ENCODE measurements at regions not wholly inside any gene's neighbourhood (a gene's known extent, or its start where the extent isn't known, plus 50 kb on each side); places are given as distances from the start of the nearest gene placed in this dataset.

DNA sequence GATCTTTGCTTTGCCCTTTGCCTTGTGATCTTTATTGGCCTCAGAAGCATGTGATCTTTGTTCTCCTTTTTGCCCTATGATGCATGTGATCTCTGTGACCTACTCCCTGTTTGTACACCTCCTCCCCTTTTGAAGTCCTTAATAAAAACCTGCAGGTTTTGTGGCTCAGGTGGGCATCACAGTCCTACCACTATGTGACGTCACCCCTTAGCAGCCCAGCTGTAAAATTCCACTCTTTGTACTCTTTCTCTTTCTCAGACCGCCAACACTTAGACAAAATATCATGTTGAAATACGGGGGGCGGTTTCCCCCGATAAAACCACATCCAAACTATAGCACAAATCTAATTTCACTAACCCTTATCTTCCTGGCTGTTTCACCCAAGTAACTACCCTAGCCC, 76.7 kb upstream of the RAPGEF4 start:
- Histone ChIP-seq H3K36me3 (ENCODE audit: control insufficient read depth in 5 of 5, insufficient read depth in 5 of 5, low read length in 5 of 5) (no peaks in the 10 kb centered on the region), H3K9me3 (ENCODE audit: control insufficient read depth in 5 of 5, low read length in 5 of 5) (peaks cover 0 to 19% (median 10%) of the 10 kb centered on the region in 5 donors), H3K9ac (ENCODE audit: low read length in 5 of 5) (no peak overlapping the region), H3K27ac (ENCODE audit: low read depth, low read length) (no peak overlapping the region), H3K4me3 (ENCODE audit: low read depth in 1 of 5, low read length in 5 of 5) (no peak overlapping the region), H3K27me3 (ENCODE audit: control insufficient read depth in 5 of 5, insufficient read depth in 4 of 5, low read length in 5 of 5) (no peaks in the 10 kb centered on the region), H3K4me1 (ENCODE audit: control insufficient read depth in 5 of 5, insufficient read depth in 5 of 5, low read length in 5 of 5) (no peaks in the 10 kb centered on the region)

DNA sequence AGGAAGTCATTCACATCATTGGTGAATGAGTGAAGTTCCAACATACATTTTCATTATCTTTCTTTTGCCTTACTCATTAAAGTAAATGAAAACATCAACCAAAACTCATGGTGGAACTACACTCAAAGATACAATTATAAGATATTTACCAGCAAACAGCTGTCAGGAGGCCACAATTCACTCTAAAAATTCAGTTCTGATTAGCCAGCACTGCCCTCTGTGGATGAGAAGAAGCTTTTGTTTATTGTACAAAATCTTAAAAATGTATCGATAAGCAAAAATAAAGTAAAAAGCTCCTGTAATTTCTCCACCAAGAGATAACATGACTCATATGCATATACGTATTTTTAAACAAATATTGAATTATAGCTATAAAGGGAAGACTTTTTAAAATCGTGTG, 73.5 kb upstream of the RAPGEF4 start:
- Histone ChIP-seq H3K9me3 (ENCODE audit: control insufficient read depth in 5 of 5, low read length in 5 of 5) (peaks cover 0 to 16% (median 10%) of the 10 kb centered on the region in 5 donors), H3K4me1 (ENCODE audit: control insufficient read depth in 5 of 5, insufficient read depth in 5 of 5, low read length in 5 of 5) (no peaks in the 10 kb centered on the region), H3K27me3 (ENCODE audit: control insufficient read depth in 5 of 5, insufficient read depth in 4 of 5, low read length in 5 of 5) (no peaks in the 10 kb centered on the region), H3K36me3 (ENCODE audit: control insufficient read depth in 5 of 5, insufficient read depth in 5 of 5, low read length in 5 of 5) (no peaks in the 10 kb centered on the region), H3K4me3 (ENCODE audit: low read depth in 1 of 5, low read length in 5 of 5) (no peak overlapping the region), H3K27ac (ENCODE audit: low read depth, low read length) (no peak overlapping the region), H3K9ac (ENCODE audit: low read length in 5 of 5) (no peak overlapping the region)

DNA sequence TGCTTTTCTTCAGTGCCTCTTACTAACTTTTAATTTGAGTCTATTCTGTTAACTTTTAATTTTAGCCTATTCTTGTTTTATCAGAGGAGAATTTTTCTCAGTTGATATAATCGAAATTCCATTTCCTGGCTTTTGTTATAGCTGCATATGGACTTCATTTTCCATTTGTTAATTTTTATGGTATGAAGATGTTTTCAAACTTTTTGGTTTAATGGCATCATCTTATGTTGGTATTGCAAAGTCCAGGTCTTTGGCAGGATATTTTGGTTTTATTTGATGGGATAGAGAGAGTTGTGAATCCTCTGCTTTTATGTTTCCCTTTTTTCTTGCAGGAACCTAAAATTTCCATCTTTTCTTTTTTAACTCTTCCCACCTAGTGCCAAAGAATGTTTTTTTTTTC, 70.9 kb upstream of the RAPGEF4 start:
- no peak overlapping the region for H3K4me3 ChIP-seq (ENCODE audit: low read depth in 1 of 5, low read length in 5 of 5)
- no peaks in the 10 kb centered on the region for H3K27me3 ChIP-seq (ENCODE audit: control insufficient read depth in 5 of 5, insufficient read depth in 4 of 5, low read length in 5 of 5)
- no peak overlapping the region for H3K27ac ChIP-seq (ENCODE audit: low read depth, low read length)
- no peaks in the 10 kb centered on the region for H3K36me3 ChIP-seq (ENCODE audit: control insufficient read depth in 5 of 5, insufficient read depth in 5 of 5, low read length in 5 of 5)
- H3K4me1 ChIP-seq (ENCODE audit: control insufficient read depth in 5 of 5, insufficient read depth in 5 of 5, low read length in 5 of 5), result no peaks in the 10 kb centered on the region
- no peak overlapping the region for H3K9ac ChIP-seq (ENCODE audit: low read length in 5 of 5)
- H3K9me3 ChIP-seq (ENCODE audit: control insufficient read depth in 5 of 5, low read length in 5 of 5), result peaks cover 0 to 3% (median under 1%) of the 10 kb centered on the region in 5 donors

DNA sequence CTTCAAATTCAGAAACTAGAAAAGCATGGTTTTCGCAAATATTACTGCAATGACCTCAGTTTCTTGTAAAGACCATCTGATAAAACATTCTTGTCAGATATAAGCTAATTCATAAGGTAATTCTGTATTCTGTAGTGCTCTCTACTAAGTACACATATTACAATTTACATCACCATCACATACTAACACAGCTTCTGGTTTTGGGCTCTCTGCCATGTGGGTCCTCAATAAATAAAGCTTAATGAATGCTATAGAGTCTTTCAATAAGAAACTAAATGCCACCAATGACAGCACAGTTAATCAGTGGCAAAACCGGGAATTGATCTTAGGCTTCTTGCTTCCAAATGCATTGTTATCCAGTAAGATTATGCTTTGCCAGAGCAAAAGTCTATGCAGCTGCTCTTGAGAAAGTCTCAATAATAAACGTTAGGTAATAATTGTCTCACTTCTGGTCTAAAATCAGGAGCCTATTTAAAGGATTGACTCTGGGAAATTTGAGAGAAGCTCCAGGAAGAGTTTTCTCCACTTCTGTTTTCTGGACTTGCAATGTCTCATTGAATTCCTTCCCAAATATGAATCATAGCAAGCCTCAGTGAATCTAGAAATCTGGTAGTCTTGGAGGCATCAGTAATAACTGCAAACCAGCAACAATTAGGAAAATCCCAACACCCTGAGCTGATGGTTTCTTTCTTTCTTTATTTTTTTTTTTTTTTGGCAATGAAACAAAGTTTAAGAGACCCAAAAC, 67.9 kb upstream of the RAPGEF4 start:
- H3K27me3 ChIP-seq (ENCODE audit: control insufficient read depth in 5 of 5, insufficient read depth in 4 of 5, low read length in 5 of 5), result no peaks in the 10 kb centered on the region
- peaks cover 0 to 1% (median 0%) of the 10 kb centered on the region in 5 donors for H3K9me3 ChIP-seq (ENCODE audit: control insufficient read depth in 5 of 5, low read length in 5 of 5)
- no peaks in the 10 kb centered on the region for H3K36me3 ChIP-seq (ENCODE audit: control insufficient read depth in 5 of 5, insufficient read depth in 5 of 5, low read length in 5 of 5)
- H3K4me1 ChIP-seq (ENCODE audit: control insufficient read depth in 5 of 5, insufficient read depth in 5 of 5, low read length in 5 of 5), result peaks cover 0 to 2% (median 0%) of the 10 kb centered on the region in 5 donors
- no peak overlapping the region for H3K4me3 ChIP-seq (ENCODE audit: low read depth in 1 of 5, low read length in 5 of 5)
- no peak overlapping the region for H3K27ac ChIP-seq (ENCODE audit: low read depth, low read length)
- no peak overlapping the region for H3K9ac ChIP-seq (ENCODE audit: low read length in 5 of 5)

DNA sequence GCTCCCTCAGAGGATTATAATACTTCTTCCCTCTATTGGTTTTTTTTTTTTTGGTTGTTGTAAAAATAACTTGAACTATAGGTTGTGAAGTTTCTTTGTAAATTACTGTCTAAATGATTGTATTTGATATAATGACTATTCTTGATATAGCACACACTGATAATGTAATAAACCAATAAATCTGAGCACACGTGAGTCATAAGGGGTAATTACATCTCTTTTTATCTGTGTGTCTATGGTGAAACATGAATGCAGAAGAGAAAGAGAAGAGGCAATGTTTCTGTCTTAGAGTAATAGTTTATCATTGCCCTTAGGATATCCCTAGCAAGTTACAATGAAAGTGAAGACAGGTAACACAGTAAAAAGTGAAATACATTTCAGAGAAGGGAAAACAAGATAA, 64.1 kb upstream of the RAPGEF4 start:
- no peaks in the 10 kb centered on the region for H3K27me3 ChIP-seq (ENCODE audit: control insufficient read depth in 5 of 5, insufficient read depth in 4 of 5, low read length in 5 of 5)
- no peak overlapping the region for H3K9ac ChIP-seq (ENCODE audit: low read length in 5 of 5)
- H3K36me3 ChIP-seq (ENCODE audit: control insufficient read depth in 5 of 5, insufficient read depth in 5 of 5, low read length in 5 of 5), result no peaks in the 10 kb centered on the region
- no peak overlapping the region for H3K27ac ChIP-seq (ENCODE audit: low read depth, low read length)
- peaks cover 0 to 15% (median 11%) of the 10 kb centered on the region in 5 donors for H3K4me1 ChIP-seq (ENCODE audit: control insufficient read depth in 5 of 5, insufficient read depth in 5 of 5, low read length in 5 of 5)
- H3K9me3 ChIP-seq (ENCODE audit: control insufficient read depth in 5 of 5, low read length in 5 of 5), result no peaks in the 10 kb centered on the region
- no peak overlapping the region for H3K4me3 ChIP-seq (ENCODE audit: low read depth in 1 of 5, low read length in 5 of 5)

DNA sequence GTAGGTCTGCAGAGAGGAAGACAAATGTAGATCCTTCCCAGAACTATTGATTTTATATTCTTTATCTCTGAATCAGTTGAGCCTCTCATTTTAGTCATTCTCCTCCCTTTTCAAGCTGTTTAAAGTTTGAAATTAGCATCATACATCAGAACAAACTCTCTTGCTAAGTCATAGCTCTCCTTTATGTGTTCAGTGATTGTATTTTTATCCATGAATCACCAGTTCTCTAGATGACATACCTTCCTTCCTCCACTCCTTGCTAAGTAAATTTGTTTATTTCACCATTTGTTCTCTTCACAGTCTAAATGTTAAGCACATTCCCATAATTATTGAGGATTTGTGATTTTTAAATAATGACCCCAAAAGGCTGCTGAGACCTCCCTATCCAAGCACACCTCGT, 63.5 kb upstream of the RAPGEF4 start:
- H3K4me1 ChIP-seq (ENCODE audit: control insufficient read depth in 5 of 5, insufficient read depth in 5 of 5, low read length in 5 of 5), result peaks cover 0 to 15% (median 12%) of the 10 kb centered on the region in 5 donors
- H3K27ac ChIP-seq (ENCODE audit: low read depth, low read length), result no peak overlapping the region
- no peaks in the 10 kb centered on the region for H3K9me3 ChIP-seq (ENCODE audit: control insufficient read depth in 5 of 5, low read length in 5 of 5)
- no peaks in the 10 kb centered on the region for H3K36me3 ChIP-seq (ENCODE audit: control insufficient read depth in 5 of 5, insufficient read depth in 5 of 5, low read length in 5 of 5)
- no peaks in the 10 kb centered on the region for H3K27me3 ChIP-seq (ENCODE audit: control insufficient read depth in 5 of 5, insufficient read depth in 4 of 5, low read length in 5 of 5)
- H3K4me3 ChIP-seq (ENCODE audit: low read depth in 1 of 5, low read length in 5 of 5), result no peak overlapping the region
- H3K9ac ChIP-seq (ENCODE audit: low read length in 5 of 5), result no peak overlapping the region

DNA sequence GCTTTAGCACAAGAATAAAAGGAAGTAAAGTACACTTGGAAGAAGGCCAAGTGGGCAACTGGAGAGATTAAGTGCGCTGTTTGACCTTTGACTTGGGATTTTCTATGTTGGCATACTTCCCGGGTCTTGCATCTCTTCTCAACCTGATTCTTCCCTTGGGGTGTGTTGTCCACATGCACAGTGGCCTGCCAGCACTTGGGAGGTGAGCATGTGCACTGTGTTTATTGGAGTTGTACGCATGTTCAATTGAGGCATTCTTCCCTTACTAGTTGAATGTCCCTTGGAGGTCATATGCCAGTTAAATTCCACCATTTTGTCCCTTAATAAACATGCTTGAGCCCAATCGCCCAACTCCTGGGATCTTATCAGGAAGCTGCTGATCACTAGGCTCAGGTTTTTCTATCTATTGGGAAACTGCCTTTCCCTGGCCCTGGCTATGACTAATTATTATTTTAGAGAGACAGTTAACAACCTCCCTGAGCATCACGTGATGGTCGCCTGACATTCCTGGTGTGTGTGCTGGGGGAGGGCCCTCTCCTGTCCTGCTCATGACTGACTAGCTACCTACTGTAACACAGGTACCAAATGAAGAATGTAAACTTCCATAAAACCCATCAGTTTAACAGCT, 62.5 kb upstream of the RAPGEF4 start:
- no peak overlapping the region for H3K9ac ChIP-seq (ENCODE audit: low read length in 5 of 5)
- no peaks in the 10 kb centered on the region for H3K27me3 ChIP-seq (ENCODE audit: control insufficient read depth in 5 of 5, insufficient read depth in 4 of 5, low read length in 5 of 5)
- H3K36me3 ChIP-seq (ENCODE audit: control insufficient read depth in 5 of 5, insufficient read depth in 5 of 5, low read length in 5 of 5), result no peaks in the 10 kb centered on the region
- no peak overlapping the region for H3K4me3 ChIP-seq (ENCODE audit: low read depth in 1 of 5, low read length in 5 of 5)
- H3K27ac ChIP-seq (ENCODE audit: low read depth, low read length), result no peak overlapping the region
- H3K4me1 ChIP-seq (ENCODE audit: control insufficient read depth in 5 of 5, insufficient read depth in 5 of 5, low read length in 5 of 5), result peaks cover 0 to 15% (median 12%) of the 10 kb centered on the region in 5 donors
- H3K9me3 ChIP-seq (ENCODE audit: control insufficient read depth in 5 of 5, low read length in 5 of 5), result no peaks in the 10 kb centered on the region

DNA sequence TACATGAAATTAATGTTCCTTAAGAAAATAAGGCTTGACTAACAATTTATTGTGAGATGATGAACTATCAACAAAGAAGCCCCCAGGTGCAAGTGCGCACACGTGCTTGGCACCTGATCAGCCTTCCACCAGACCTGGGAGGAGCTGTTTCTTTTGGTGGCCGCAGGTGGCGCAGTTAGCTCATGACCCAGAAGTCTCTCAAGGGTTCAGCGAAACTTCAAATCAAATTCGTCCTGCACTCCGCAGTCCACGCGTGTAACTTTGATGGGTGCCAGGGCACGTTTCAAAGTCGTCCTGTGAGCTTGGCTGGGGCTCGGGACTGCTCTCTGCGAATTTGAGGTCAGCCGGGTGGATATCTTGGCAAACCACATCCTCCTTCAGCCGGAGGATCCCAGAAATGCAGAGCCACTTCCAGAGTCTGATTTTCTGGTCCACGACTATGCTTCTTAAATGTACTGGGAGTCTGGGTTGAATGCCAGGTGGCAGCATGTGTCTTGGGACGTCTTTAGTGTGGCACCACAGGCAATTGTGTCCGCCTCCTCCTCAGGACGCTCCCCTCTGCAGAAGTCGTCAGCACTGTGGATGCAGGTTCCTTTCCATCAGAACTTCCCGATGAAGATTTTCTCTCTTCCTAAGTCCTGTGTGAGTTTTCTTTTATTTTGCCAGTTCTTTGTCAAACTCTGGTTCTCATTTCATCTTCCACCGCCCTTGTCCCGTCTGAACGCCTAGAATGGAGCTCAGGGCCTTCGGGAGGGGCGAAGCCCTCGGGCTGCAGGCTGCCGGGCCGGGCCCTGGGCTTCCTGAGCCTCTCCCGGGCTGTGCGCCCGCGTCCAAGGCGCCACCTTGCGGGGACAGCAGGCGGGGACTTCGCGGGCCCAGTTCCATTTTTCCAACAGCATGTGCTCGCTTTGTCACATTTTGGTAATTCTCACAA, 61.3 kb upstream of the RAPGEF4 start:
- H3K9ac ChIP-seq (ENCODE audit: low read length in 5 of 5), result peak overlapping the region in 1 of 5 donors; percentile 23
- no peaks in the 10 kb centered on the region for H3K9me3 ChIP-seq (ENCODE audit: control insufficient read depth in 5 of 5, low read length in 5 of 5)
- peak overlapping the region in 1 of 5 donors; percentile 55 for H3K4me3 ChIP-seq (ENCODE audit: low read depth in 1 of 5, low read length in 5 of 5)
- peaks cover 0 to 15% (median 12%) of the 10 kb centered on the region in 5 donors for H3K4me1 ChIP-seq (ENCODE audit: control insufficient read depth in 5 of 5, insufficient read depth in 5 of 5, low read length in 5 of 5)
- no peaks in the 10 kb centered on the region for H3K27me3 ChIP-seq (ENCODE audit: control insufficient read depth in 5 of 5, insufficient read depth in 4 of 5, low read length in 5 of 5)
- H3K27ac ChIP-seq (ENCODE audit: low read depth, low read length), result no peak overlapping the region
- H3K36me3 ChIP-seq (ENCODE audit: control insufficient read depth in 5 of 5, insufficient read depth in 5 of 5, low read length in 5 of 5), result no peaks in the 10 kb centered on the region

DNA sequence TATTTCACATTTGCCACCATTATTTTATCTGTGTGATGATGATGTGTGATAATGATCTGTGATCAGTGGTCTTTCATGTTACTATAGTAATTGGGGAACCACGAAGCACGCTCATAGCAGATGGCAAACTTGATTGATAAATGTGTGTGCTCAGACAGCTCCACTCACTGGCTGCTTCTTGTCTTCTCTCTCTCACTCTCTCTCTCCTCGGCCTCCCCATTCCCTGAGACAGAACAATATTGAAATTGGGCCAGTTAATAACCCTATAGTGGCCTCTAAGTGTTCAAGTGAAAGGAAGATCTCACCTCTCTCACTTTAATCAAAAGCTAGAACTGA, 60.7 kb upstream of the RAPGEF4 start:
- Histone ChIP-seq H3K4me3 (ENCODE audit: low read depth in 1 of 5, low read length in 5 of 5) (no peak overlapping the region), H3K27me3 (ENCODE audit: control insufficient read depth in 5 of 5, insufficient read depth in 4 of 5, low read length in 5 of 5) (no peaks in the 10 kb centered on the region), H3K27ac (ENCODE audit: low read depth, low read length) (no peak overlapping the region), H3K9me3 (ENCODE audit: control insufficient read depth in 5 of 5, low read length in 5 of 5) (no peaks in the 10 kb centered on the region), H3K4me1 (ENCODE audit: control insufficient read depth in 5 of 5, insufficient read depth in 5 of 5, low read length in 5 of 5) (peaks cover 0 to 15% (median 12%) of the 10 kb centered on the region in 5 donors), H3K9ac (ENCODE audit: low read length in 5 of 5) (no peak overlapping the region), H3K36me3 (ENCODE audit: control insufficient read depth in 5 of 5, insufficient read depth in 5 of 5, low read length in 5 of 5) (no peaks in the 10 kb centered on the region)

DNA sequence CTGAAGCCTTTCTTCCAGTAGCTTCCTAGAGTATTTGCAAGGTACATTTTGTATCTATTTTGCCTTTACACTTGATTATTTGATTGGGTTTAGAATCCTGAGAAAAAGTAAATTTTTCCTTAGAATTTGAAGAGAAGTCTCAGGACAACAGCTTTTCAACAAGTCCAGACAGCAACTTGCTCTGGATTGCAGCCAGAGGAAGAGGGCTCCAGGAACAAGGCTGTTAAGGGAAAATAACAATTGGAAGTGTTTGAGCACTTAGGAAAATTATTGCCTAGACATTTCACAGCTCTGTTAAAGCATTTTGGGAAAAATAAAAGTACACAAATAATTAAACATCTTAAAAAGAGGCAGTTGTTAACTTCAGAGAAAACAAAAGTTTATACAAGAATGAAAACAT, 58.3 kb upstream of the RAPGEF4 start:
- Histone ChIP-seq H3K27ac (ENCODE audit: low read depth, low read length) (no peak overlapping the region), H3K27me3 (ENCODE audit: control insufficient read depth in 5 of 5, insufficient read depth in 4 of 5, low read length in 5 of 5) (no peaks in the 10 kb centered on the region), H3K36me3 (ENCODE audit: control insufficient read depth in 5 of 5, insufficient read depth in 5 of 5, low read length in 5 of 5) (no peaks in the 10 kb centered on the region), H3K4me3 (ENCODE audit: low read depth in 1 of 5, low read length in 5 of 5) (no peak overlapping the region), H3K9me3 (ENCODE audit: control insufficient read depth in 5 of 5, low read length in 5 of 5) (no peaks in the 10 kb centered on the region), H3K4me1 (ENCODE audit: control insufficient read depth in 5 of 5, insufficient read depth in 5 of 5, low read length in 5 of 5) (peaks cover 0 to 19% (median 12%) of the 10 kb centered on the region in 5 donors), H3K9ac (ENCODE audit: low read length in 5 of 5) (no peak overlapping the region)
